Hepatocyte (in vitro differentiated cells): ENCODE measurements at regions not wholly inside any gene's neighbourhood (a gene's known extent, or its start where the extent isn't known, plus 50 kb on each side); places are given as distances from the start of the nearest gene placed in this dataset.

Source experiments
- EZH2 ChIP-seq: fragments of 200-600 bp; sonication (generic); IDR thresholded peaks from 2 replicates; pipeline ENCODE4 v1.6.1; 2016; ENCODE audit warnings: antibody characterized with exemption, mild to moderate bottlenecking, borderline replicate concordance
- EZH2phosphoT487 ChIP-seq: fragments of 200-600 bp; sonication (generic); IDR thresholded peaks from one replicate; pipeline ENCODE4 v1.6.1; 2018; ENCODE audit warnings: antibody characterized with exemption, mild to moderate bottlenecking, low read depth, moderate library complexity; ENCODE audit not compliant: unreplicated experiment, severe bottlenecking
- TF ChIP-seq, protein P1 (sequence below): fragments of 200-600 bp; sonication (generic); IDR thresholded peaks from 2 replicates; pipeline ENCODE4 v1.5.1; 2016; ENCODE audit warnings: antibody characterized with exemption, mild to moderate bottlenecking; ENCODE audit not compliant: poor library complexity

DNA sequence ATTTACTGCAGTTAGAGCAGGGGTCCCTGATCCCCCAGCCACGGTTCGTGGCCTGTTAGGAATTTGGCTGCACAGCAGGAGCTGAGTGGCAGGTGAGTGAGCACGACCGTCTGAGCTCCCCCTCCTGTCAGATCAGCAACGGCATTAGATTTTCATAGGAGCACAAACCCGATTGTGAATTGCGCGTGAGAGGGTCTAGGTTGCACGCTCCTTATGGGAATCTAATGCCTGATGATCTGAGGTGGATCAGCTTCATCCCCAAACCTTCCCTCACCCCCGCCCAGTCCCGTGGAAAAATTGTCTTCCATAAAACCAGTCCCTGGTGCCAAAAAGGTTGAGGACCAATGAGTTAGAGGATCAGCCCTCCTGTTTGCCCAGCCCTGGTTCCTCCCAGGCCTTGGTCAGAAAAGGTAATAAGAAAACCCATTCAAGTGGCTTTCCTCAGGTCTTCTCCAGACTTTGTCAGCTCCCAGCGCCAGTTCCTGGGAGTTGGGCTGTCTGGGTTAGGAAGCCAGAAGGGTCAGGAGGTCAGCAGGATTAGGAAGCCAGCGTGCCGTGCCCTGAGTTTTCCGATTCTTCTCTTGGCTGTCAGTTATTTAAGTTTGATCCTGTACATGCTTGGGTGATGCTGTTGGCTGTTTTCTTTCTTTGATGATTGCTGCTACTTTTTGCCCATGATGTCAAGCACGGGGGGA, 139.9 kb upstream of the PMEPA1 start:
- TF ChIP-seq, protein P1, sequence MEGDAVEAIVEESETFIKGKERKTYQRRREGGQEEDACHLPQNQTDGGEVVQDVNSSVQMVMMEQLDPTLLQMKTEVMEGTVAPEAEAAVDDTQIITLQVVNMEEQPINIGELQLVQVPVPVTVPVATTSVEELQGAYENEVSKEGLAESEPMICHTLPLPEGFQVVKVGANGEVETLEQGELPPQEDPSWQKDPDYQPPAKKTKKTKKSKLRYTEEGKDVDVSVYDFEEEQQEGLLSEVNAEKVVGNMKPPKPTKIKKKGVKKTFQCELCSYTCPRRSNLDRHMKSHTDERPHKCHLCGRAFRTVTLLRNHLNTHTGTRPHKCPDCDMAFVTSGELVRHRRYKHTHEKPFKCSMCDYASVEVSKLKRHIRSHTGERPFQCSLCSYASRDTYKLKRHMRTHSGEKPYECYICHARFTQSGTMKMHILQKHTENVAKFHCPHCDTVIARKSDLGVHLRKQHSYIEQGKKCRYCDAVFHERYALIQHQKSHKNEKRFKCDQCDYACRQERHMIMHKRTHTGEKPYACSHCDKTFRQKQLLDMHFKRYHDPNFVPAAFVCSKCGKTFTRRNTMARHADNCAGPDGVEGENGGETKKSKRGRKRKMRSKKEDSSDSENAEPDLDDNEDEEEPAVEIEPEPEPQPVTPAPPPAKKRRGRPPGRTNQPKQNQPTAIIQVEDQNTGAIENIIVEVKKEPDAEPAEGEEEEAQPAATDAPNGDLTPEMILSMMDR: no peak
- TF ChIP-seq EZH2phosphoT487: no peak
- TF ChIP-seq EZH2: no peak
